OCI-LY3 (cell line): ENCODE measurements at regions not wholly inside any gene's neighbourhood (a gene's known extent, or its start where the extent isn't known, plus 50 kb on each side); places are given as distances from the start of the nearest gene placed in this dataset.

ENCODE experiments used
- CTCF ChIP-seq: fragments of 200-600, 300-600 bp; sonication (generic); IDR thresholded peaks from 2 replicates; pipeline ENCODE4 v1.5.1; 2014; ENCODE audit warnings: antibody characterized with exemption, low read length, low read depth
- EZH2phosphoT487 ChIP-seq: fragments of 200-600 bp; shearing (Covaris generic); IDR thresholded peaks from 2 replicates; pipeline ENCODE4 v1.6.1; 2018; ENCODE audit warnings: antibody characterized with exemption, mixed run types, low read depth

- TF ChIP-seq CTCF (no peak), EZH2phosphoT487 (no peak)
Observed at GRCh38 chr6:167679122-167679736, 147.5 kb upstream of the AFDN start.
